Neural progenitor cell (in vitro differentiated cells): ENCODE measurements at regions not wholly inside any gene's neighbourhood (a gene's known extent, or its start where the extent isn't known, plus 50 kb on each side); places are given as distances from the start of the nearest gene placed in this dataset.

Experiments
- EZH2 ChIP-seq: fragments of 200-600 bp; sonication (generic); IDR thresholded peaks from 2 replicates; pipeline ENCODE4 v1.6.1; 2017; ENCODE audit warnings: antibody characterized with exemption, mild to moderate bottlenecking, moderate library complexity
- TF ChIP-seq, protein P1 (sequence below): fragments of 200-600 bp; sonication (generic); IDR thresholded peaks from 2 replicates; pipeline ENCODE4 v1.5.1; 2017; ENCODE audit warnings: antibody characterized with exemption, mild to moderate bottlenecking

DNA sequence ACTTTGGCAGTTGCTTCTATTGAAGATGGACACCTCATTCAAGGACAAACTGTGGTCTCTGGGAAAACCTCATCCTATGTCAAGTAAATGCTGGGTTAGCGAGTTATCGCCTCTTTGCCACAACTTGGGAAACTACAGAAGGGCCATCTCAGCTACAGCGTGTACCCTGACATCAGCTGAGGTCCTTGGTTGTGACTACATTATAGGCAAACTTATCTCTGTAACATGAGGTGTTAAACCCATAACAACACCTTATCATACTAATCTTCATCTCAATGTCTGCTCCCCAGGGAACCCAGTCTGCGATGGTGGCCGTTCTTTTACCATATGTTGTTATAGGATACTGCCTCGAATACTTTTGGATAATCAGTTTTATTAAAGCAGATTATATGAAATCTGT, 1862.7 kb downstream of the STIM2 start:
- TF ChIP-seq, protein P1, sequence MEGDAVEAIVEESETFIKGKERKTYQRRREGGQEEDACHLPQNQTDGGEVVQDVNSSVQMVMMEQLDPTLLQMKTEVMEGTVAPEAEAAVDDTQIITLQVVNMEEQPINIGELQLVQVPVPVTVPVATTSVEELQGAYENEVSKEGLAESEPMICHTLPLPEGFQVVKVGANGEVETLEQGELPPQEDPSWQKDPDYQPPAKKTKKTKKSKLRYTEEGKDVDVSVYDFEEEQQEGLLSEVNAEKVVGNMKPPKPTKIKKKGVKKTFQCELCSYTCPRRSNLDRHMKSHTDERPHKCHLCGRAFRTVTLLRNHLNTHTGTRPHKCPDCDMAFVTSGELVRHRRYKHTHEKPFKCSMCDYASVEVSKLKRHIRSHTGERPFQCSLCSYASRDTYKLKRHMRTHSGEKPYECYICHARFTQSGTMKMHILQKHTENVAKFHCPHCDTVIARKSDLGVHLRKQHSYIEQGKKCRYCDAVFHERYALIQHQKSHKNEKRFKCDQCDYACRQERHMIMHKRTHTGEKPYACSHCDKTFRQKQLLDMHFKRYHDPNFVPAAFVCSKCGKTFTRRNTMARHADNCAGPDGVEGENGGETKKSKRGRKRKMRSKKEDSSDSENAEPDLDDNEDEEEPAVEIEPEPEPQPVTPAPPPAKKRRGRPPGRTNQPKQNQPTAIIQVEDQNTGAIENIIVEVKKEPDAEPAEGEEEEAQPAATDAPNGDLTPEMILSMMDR, result no peak
- TF ChIP-seq EZH2, result no peak
